K562 (cell line): ENCODE measurements at regions not wholly inside any gene's neighbourhood (a gene's known extent, or its start where the extent isn't known, plus 50 kb on each side); places are given as distances from the start of the nearest gene placed in this dataset.

Experiments used
- DDX20 ChIP-seq: fragments of 450-650 bp; IDR thresholded peaks from 2 replicates; pipeline ENCODE4 v1.6.1; 2016; ENCODE audit warnings: missing genetic modification characterization, low read depth, mild to moderate bottlenecking, missing compliant biosample characterization, moderate library complexity
- E4F1 ChIP-seq: fragments of 250-450 bp; sonication (Bioruptor Pico); IDR thresholded peaks from 2 replicates; pipeline ENCODE4 v1.5.0; 2021; ENCODE audit warnings: mild to moderate bottlenecking, borderline replicate concordance
- EGR1 ChIP-seq: fragments of 450-650 bp; conservative IDR thresholded peaks from 2 replicates; pipeline ENCODE4 v1.6.1; 2017; ENCODE audit warnings: mild to moderate bottlenecking
- NFATC3 ChIP-seq: fragments of 450-650 bp; IDR thresholded peaks from 2 replicates; pipeline ENCODE4 v1.6.1; 2017; ENCODE audit warnings: mild to moderate bottlenecking
- NR3C1 ChIP-seq: sonication (generic); formaldehyde crosslinking; IDR thresholded peaks from 2 replicates; pipeline ENCODE4 v1.8.1; 2022; ENCODE audit warnings: missing genetic modification reagents
- PTBP1 ChIP-seq: fragments of 200-400 bp; formaldehyde crosslinking; IDR thresholded peaks from 2 replicates; pipeline ENCODE4 v1.6.1; 2017; ENCODE audit warnings: low read depth, low read length
- RFX5 ChIP-seq: IDR thresholded peaks from 2 replicates; pipeline ENCODE4 v1.6.1; 2011; ENCODE audit warnings: low read depth, mild to moderate bottlenecking, improper control_type of control experiment, low read length
- ZNF3 ChIP-seq: fragments of 250-450 bp; sonication (Bioruptor Pico); IDR thresholded peaks from 2 replicates; pipeline ENCODE4 v1.5.0; 2021; ENCODE audit warnings: mild to moderate bottlenecking, moderate library complexity
- TF ChIP-seq, protein P1 (sequence below), 3 experiments: IDR thresholded peaks in 2 of 3; conservative IDR thresholded peaks in 1 of 3; 2 replicates each; pipeline ENCODE4 v1.5.1; 2011 to 2012; ENCODE audit warnings: low read length in 3 of 3, mild to moderate bottlenecking in 3 of 3, control low read depth in 2 of 3, improper control_type of control experiment in 1 of 3, inconsistent platforms in 1 of 3, low read depth in 1 of 3, mixed read lengths in 1 of 3, moderate library complexity in 1 of 3; ENCODE audit not compliant: insufficient read depth in 2 of 3

GRCh38 chr5:5967373-5967772 is 411.0 kb downstream of the MED10 start:
- no peak for TF ChIP-seq DDX20 (tag)
- no peak for TF ChIP-seq NR3C1 (CRISPR knock-in tag)
- no peak for TF ChIP-seq EGR1
- no peak for TF ChIP-seq PTBP1
- TF ChIP-seq ZNF3 (CRISPR knock-in tag) = no peak
- TF ChIP-seq, protein P1, sequence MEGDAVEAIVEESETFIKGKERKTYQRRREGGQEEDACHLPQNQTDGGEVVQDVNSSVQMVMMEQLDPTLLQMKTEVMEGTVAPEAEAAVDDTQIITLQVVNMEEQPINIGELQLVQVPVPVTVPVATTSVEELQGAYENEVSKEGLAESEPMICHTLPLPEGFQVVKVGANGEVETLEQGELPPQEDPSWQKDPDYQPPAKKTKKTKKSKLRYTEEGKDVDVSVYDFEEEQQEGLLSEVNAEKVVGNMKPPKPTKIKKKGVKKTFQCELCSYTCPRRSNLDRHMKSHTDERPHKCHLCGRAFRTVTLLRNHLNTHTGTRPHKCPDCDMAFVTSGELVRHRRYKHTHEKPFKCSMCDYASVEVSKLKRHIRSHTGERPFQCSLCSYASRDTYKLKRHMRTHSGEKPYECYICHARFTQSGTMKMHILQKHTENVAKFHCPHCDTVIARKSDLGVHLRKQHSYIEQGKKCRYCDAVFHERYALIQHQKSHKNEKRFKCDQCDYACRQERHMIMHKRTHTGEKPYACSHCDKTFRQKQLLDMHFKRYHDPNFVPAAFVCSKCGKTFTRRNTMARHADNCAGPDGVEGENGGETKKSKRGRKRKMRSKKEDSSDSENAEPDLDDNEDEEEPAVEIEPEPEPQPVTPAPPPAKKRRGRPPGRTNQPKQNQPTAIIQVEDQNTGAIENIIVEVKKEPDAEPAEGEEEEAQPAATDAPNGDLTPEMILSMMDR (IDR thresholded peaks at IDR 0.05 in 2 of 3, conservative IDR thresholded peaks at IDR 0.05 in 1 of 3; ENCODE audit: insufficient read depth in 2 of 3, low read depth in 1 of 3, low read length in 3 of 3) = no peak
- TF ChIP-seq RFX5 = no peak
- TF ChIP-seq NFATC3 = no peak
- no peak for TF ChIP-seq E4F1 (CRISPR knock-in tag)
